ENCODE measurements at regions not wholly inside any gene's neighbourhood (a gene's known extent, or its start where the extent isn't known, plus 50 kb on each side); places are given as distances from the start of the nearest gene placed in this dataset.
A peak's percentile ranks its signal among the peaks of the same experiment; 100 is the strongest.

GRCh38 chr17:77434136-77435114 lies 293.7 kb downstream of the SEC14L1 start:
- no peak for DNase-seq

GRCh38 chr17:77435272-77436057 lies 294.7 kb downstream of the SEC14L1 start:
- DNase-seq: no peak

- DNase-seq: peak; percentile 73
These were observed 295.3 kb downstream of the SEC14L1 start for GRCh38 chr17:77436058-77436442.

GRCh38 chr17:77436481-77436880 lies 295.7 kb downstream of the SEC14L1 start:
- no peak for DNase-seq

- DNase-seq: peak; percentile 92
These were observed 296.2 kb downstream of the SEC14L1 start for GRCh38 chr17:77437017-77437416.

GRCh38 chr17:77437747-77438146 lies 297.0 kb downstream of the SEC14L1 start:
- DNase-seq: no peak

GRCh38 chr17:77438241-77439188 lies 297.7 kb downstream of the SEC14L1 start:
- DNase-seq: no peak

GRCh38 chr17:77439189-77440018 lies 298.6 kb downstream of the SEC14L1 start:
- no peak for DNase-seq

- DNase-seq: no peak
These were observed 299.8 kb downstream of the SEC14L1 start for GRCh38 chr17:77440560-77440981.

- no peak for DNase-seq
These were observed 300.6 kb downstream of the SEC14L1 start for GRCh38 chr17:77441130-77441920.

GRCh38 chr17:77441940-77442339 lies 301.2 kb downstream of the SEC14L1 start:
- no peak for DNase-seq

GRCh38 chr17:77442976-77443747 lies 302.4 kb downstream of the SEC14L1 start:
- DNase-seq: no peak

- no peak for DNase-seq
These were observed 303.0 kb downstream of the SEC14L1 start for GRCh38 chr17:77443748-77444260.

GRCh38 chr17:77444628-77444983 lies 303.8 kb downstream of the SEC14L1 start:
- DNase-seq: no peak

- peak; percentile 64 for DNase-seq
These were observed 304.4 kb downstream of the SEC14L1 start for GRCh38 chr17:77444984-77445759.

- no peak for DNase-seq
These were observed 305.2 kb downstream of the SEC14L1 start for GRCh38 chr17:77445760-77446532.

- no peak for DNase-seq
These were observed 306.3 kb downstream of the SEC14L1 start for GRCh38 chr17:77446940-77447634.

Data from fibroblast of skin of right quadriceps (primary cell).